NCI-H526 (cell line): ENCODE measurements at regions not wholly inside any gene's neighbourhood (a gene's known extent, or its start where the extent isn't known, plus 50 kb on each side); places are given as distances from the start of the nearest gene placed in this dataset.
"Not testable (repeated sequence)": the region's sequence is repeated elsewhere in the genome, so short reads cannot be mapped to it uniquely, and the experiment has no call there.

Experiments
- DNase-seq, 2 experiments: peaks; one replicate each; lab custom pipeline; 2025; lab: John Stamatoyannopoulos, UW

DNA sequence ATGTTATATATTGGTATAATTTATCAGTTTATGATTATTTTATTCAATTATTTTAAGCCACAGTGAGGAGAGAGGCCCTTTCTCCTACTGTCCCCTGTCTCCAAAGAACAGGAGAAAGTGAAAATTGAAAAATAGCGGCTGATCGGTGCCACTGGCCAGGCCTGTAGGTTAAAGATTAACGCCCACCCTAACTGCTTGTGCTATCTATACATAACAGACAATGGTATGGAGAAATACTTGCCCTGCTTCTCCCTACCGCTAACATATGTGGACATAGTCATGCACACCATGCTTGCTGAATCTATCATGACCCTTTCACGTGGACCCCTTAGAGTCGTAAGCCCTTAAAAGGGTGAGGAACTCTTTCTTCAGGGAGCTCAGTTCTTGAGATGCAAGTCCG is 67.5 kb downstream of the EIF1AY start:
- no peak for DNase-seq

GRCh38 chrY:20648265-20648664 is 72.7 kb downstream of the EIF1AY start:
- no peak for DNase-seq

DNA sequence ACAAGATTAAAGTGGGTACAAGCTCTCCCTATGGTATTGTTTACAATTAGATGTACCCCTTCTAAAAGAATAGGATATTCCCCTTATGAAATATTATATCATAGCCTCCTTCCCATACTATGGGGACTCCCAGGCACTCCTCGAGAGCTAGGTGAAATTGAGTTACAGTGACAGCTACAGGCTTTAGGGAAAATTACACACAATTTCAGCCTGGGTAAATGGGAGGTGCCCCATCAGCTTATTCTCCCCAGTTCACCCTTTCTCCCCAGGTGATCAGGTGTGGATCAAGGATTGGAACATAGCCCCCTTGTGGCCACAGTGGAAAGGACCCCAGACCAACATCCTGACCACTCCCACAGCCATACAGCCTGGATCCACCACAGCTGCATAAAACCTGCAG is 73.3 kb downstream of the EIF1AY start:
- peak in 1 of 2 experiments; percentile 1 for DNase-seq

DNA sequence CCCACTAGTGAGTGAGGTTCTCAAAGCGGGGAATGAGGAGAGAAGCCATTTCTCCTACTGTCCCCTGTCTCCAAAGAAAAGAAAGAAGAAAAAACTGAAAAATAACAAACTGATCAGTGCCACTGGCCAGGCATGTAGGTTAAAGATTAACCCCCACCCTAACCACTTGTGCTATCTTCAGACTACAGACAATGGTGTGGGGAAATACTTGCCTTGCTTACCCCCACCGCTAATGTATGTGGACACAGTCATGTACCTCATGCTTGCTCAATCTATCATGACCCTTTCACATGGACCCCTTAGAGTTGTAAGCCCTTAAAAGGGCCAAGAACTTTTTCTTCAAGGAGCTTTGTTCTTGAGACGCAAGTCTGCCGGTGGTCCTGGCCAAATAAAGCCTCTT is 75.9 kb downstream of the EIF1AY start:
- no peak for DNase-seq

- no peak for DNase-seq
Measured at GRCh38 chrY:20659450-20659849, 83.9 kb downstream of the EIF1AY start.

GRCh38 chrY:20662204-20662603 is 86.6 kb downstream of the EIF1AY start:
- DNase-seq: no peak

GRCh38 chrY:20664196-20664595 is 88.6 kb downstream of the EIF1AY start:
- DNase-seq: no peak

DNA sequence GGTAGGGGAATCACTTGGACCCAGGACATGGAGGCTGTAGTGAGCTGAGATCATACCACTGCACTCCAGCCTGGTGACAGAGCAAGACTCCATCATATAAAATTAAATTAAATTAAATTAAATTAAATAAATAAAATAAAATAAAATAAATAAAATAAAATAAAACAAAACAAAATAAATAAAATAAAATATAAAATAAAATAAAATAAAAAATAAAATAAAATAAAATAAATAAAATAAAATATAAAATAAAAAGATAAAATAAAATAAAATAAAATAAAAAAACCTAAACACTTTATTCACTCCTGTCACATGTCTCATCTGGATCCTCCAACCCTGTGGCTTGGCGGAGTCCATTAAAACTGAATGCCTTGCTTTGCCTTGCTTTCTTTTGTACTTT is 89.8 kb downstream of the EIF1AY start:
- DNase-seq: not testable (repeated sequence)

GRCh38 chrY:20681935-20682334 is 74.0 kb upstream of the RPS4Y2 start:
- DNase-seq: no peak

GRCh38 chrY:20683371-20683770 is 72.5 kb upstream of the RPS4Y2 start:
- DNase-seq: no peak

GRCh38 chrY:20686674-20687073 is 69.2 kb upstream of the RPS4Y2 start:
- no peak for DNase-seq
